GM13977 (cell line): ENCODE measurements at regions not wholly inside any gene's neighbourhood (a gene's known extent, or its start where the extent isn't known, plus 50 kb on each side); places are given as distances from the start of the nearest gene placed in this dataset.

ENCODE experiments used
- DNase-seq: peaks from one replicate; pipeline ENCODE4 v3.0.0; 2012; ENCODE audit warnings: low spot score
- in situ Hi-C: fragments of 300-500 bp; cut with MboI; formaldehyde crosslinking; loops from one replicate; pipeline ENCODE4 v1.12.0; 2022; ENCODE audit warnings: low sequenced_read_pairs, low pct_unique_long_range_greater_than_20kb, mixed read lengths, inconsistent platforms; ENCODE audit not compliant: unreplicated experiment
- TF ChIP-seq, protein P1 (sequence below): IDR thresholded peaks from 2 replicates; pipeline ENCODE4 v1.5.1; 2012; ENCODE audit warnings: mild to moderate bottlenecking, control low read depth; ENCODE audit not compliant: insufficient read depth; ENCODE audit errors: extremely low read depth, missing control alignments

DNA sequence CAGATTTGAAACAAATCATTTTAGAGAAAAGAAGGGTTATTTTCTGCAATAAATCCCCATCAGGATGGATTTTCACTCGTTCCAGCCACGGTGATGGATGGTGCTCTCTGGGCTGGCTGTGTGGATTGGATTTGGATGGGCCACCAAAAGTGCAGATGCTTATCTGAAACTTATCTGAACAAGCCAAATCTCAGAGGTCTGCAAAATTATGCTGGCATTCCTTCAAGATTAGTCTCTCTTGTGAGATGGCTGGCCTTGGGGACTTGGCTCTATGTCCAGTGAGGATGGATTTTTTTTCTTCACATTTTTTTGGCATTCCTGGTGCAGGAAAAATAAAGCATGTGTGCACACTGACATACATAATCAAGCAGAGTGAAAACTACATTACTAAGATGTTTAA, 341.9 kb downstream of the GXYLT1 start:
- DNase-seq = no peak
- in situ Hi-C loops = no loop called here
- TF ChIP-seq, protein P1, sequence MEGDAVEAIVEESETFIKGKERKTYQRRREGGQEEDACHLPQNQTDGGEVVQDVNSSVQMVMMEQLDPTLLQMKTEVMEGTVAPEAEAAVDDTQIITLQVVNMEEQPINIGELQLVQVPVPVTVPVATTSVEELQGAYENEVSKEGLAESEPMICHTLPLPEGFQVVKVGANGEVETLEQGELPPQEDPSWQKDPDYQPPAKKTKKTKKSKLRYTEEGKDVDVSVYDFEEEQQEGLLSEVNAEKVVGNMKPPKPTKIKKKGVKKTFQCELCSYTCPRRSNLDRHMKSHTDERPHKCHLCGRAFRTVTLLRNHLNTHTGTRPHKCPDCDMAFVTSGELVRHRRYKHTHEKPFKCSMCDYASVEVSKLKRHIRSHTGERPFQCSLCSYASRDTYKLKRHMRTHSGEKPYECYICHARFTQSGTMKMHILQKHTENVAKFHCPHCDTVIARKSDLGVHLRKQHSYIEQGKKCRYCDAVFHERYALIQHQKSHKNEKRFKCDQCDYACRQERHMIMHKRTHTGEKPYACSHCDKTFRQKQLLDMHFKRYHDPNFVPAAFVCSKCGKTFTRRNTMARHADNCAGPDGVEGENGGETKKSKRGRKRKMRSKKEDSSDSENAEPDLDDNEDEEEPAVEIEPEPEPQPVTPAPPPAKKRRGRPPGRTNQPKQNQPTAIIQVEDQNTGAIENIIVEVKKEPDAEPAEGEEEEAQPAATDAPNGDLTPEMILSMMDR = no peak

DNA sequence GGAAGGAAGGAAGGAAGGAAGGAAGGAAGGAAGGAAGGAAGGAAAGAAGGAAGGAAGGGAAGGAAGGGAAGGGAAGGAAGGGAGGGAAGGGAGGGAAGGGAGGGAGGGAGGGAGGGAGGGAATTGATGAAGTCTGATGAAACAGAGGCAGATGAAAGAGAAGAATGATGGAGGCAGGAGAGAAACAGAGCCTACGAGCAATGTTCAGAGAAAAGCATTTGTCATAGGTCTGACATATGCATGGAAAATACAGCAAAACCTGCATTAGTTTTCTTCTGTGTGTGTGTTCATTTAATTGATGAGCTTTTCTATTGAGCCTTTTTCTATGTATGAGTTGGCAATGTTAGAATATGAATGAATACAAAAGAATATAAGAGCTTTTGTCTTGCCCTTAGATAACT, 343.4 kb downstream of the GXYLT1 start:
- in situ Hi-C loops = no loop called here
- no peak for DNase-seq
- TF ChIP-seq, protein P1 = no peak

DNA sequence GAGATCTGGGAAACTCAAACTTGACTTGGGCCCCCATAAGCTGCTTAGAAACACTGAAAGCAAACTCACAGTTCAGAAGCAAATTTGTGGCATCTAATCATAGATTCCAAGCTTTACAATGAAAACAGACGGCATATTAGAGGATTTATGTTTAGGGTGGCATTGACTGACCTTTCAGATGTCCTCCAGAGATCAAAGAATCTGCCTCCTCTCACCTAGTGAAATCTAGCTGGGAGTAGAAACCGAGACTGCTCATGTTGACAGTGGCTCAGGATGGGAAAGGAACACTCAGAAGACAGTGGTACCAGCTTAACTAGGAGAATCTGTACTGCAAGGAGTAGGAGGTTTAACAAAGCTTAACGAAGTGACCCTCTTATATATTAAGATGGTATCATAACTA, 345.0 kb downstream of the GXYLT1 start:
- no peak for DNase-seq
- in situ Hi-C loops = no loop called here
- TF ChIP-seq, protein P1 = no peak

DNA sequence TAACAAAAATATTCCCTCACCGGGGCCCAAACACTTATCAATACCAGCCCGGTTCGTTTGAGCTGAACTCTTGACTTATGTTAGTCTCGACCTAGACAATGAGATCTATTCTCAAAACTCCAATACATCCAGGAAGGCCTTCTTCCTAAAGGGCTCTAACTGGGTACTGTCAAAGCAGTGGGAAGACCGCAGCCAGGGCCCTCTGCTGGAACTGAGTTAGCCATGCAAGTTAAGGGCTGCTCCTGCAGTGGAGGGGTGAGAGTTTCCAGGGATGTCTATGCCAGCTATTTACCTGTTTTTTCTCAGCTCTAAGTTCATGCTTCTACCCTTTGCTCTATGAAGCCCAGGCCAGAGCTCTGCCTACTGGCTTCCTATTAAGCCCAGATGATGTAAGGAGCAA, 348.8 kb downstream of the GXYLT1 start:
- no peak for DNase-seq

DNA sequence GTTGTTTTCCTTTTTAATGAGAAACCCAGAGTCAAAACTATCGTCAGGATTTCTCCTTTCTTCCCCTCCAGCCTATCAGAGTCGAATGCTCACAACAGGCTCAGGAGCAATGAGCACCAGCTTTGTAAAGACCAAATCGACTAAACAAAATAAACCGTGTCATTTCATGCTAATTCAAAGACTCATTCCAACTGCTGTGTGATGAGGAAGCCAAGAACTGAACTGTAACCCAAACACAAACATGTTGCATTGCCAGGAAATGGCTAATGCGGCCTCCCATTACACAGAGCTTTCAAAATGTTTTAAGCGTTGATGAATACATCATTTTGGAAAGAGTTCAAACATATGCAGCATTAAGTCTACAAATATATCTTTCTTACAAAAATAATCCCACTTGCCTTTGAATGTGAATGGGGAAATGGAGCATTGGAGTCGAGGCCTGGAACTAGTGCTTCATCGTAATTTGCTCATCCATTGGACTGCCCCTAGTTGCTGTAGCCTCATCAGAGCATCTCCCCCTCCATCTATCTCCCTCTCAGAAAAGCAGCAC, 349.5 kb downstream of the GXYLT1 start:
- no peak for DNase-seq
- in situ Hi-C loops = no loop called here
- TF ChIP-seq, protein P1 = no peak

More for the DNA sequence above, 348.8 kb downstream of the GXYLT1 start:
- TF ChIP-seq, protein P1 = no peak
- in situ Hi-C loops = no loop called here

DNA sequence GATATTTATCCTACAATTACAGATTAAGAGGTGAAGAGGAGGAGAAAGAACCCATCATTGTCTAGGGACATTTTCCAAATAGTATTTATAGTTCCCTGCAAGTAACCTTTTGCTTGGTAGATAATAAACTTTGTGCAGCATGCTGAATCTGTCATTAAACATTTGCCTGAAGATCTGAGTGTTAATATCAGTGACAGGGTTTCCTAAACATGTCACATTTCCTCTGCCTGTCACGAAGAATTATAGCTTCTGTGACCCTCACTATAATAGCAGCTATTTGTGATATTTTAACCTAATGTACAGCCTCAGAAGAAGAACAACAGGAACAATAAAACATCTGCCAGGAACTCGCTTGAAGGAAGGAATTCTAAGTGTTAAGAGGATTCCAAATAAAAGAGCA, 350.3 kb downstream of the GXYLT1 start:
- DNase-seq = no peak
- in situ Hi-C loops = no loop called here
- TF ChIP-seq, protein P1 = no peak

DNA sequence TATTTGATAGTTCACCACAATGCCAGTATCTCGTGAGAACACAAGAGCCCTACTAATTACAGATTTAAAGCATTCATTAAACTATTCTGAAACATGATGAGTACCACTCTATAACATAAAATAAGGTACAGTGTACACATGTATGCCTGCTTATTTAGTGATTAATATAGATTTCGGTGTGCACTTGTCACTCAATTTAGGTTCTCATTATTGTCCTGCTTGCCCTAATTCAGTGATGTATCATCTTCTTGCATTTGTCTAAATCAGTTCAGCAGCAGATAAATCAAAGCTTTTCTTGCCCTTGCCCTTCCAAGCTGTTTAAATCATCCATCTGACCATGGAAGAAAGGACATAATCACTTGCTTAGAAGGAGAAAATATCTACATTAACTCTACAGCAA, 359.7 kb downstream of the GXYLT1 start:
- DNase-seq = no peak
- in situ Hi-C loops = no loop called here
- TF ChIP-seq, protein P1 = no peak
